Endothelial cell of umbilical vein (primary cell): ENCODE measurements at regions not wholly inside any gene's neighbourhood (a gene's known extent, or its start where the extent isn't known, plus 50 kb on each side); places are given as distances from the start of the nearest gene placed in this dataset.

Source experiments
- BruUV-seq: library from RNA; stranded (reverse); fragments of 400-500 nt; replicated peaks from 2 replicates; lab custom pipeline; 2021; lab: Mats Ljungman, UMichigan
- CTCF ChIA-PET: fragments of 300-600, 350-600 bp; sonication (Branson Sonifier 250); formaldehyde crosslinking; loops from one replicate; lab custom pipeline; 2021; ENCODE audit warnings: antibody characterized with exemption, inconsistent platforms; lab: Charles Lee
- POLR2A ChIA-PET: fragments of 300-600, 350-600 bp; sonication (Branson Sonifier 250); formaldehyde crosslinking; loops from one replicate; lab custom pipeline; 2021; ENCODE audit warnings: antibody characterized with exemption, inconsistent platforms; lab: Charles Lee
- DNase-seq: peaks from one replicate; pipeline ENCODE4 v3.0.0-alpha.2; 2011; ENCODE audit warnings: low read depth, low spot score
- FAIRE-seq: peaks from 2 replicates; lab custom pipeline; 2011; peaks lifted over from hg19 to GRCh38; lab: Jason Lieb, UNC
- H2AFZ ChIP-seq: 2 replicates; pipeline ENCODE4 v1.6.0; 2012; ENCODE audit warnings: low read depth, low read length, control low read depth, inconsistent platforms
- H3K27ac ChIP-seq: 2 replicates; pipeline ENCODE4 v1.5.1; 2011; ENCODE audit warnings: low read depth, mild to moderate bottlenecking, control low read depth, low read length, moderate library complexity; ENCODE audit not compliant: insufficient read depth
- H3K27me3 ChIP-seq, 2 experiments: 2 replicates each; pipeline versions ENCODE4 v1.6.0 to v1.6.1; 2011; ENCODE audit warnings: low read length in 2 of 2, mixed read lengths in 1 of 2; ENCODE audit not compliant: control insufficient read depth in 2 of 2, insufficient read depth in 2 of 2
- H3K36me3 ChIP-seq, 2 experiments: 2 replicates in 1 of 2; 3 replicates in 1 of 2; pipeline ENCODE4 v1.5.1; 2011; ENCODE audit warnings: low read length in 2 of 2, mild to moderate bottlenecking in 1 of 2, moderate library complexity in 1 of 2; ENCODE audit not compliant: control insufficient read depth in 2 of 2, insufficient read depth in 2 of 2; ENCODE audit errors: extremely low read depth in 1 of 2
- H3K4me1 ChIP-seq: 3 replicates; pipeline ENCODE4 v1.5.1; 2011; ENCODE audit warnings: mild to moderate bottlenecking, low read length; ENCODE audit not compliant: control insufficient read depth, insufficient read depth; ENCODE audit errors: extremely low read depth
- H3K4me2 ChIP-seq: 2 replicates; pipeline ENCODE4 v1.6.1; 2011; ENCODE audit warnings: low read length, control low read depth, mixed read lengths; ENCODE audit not compliant: insufficient read depth
- H3K4me3 ChIP-seq, 3 experiments: fragments of 200-600 bp in 1 of 3; sonication (generic), shearing (Covaris generic) in 1 of 3; replicated peaks in 1 of 3; 2 replicates each; pipeline ENCODE4 v1.5.1; 2011 to 2016; ENCODE audit warnings: control low read depth in 3 of 3, low read length in 3 of 3, mild to moderate bottlenecking in 2 of 3, inconsistent platforms in 1 of 3, low read depth in 1 of 3, moderate library complexity in 1 of 3; ENCODE audit not compliant: insufficient read depth in 1 of 3
- H3K79me2 ChIP-seq: 2 replicates; pipeline ENCODE4 v1.6.0; 2012; ENCODE audit warnings: low read length, inconsistent platforms; ENCODE audit not compliant: control insufficient read depth, insufficient read depth
- H3K9ac ChIP-seq: replicated peaks from 2 replicates; pipeline ENCODE3; 2011; ENCODE audit warnings: low read length, control low read depth; ENCODE audit not compliant: insufficient read depth; ENCODE audit errors: extremely low read depth
- H3K9me1 ChIP-seq: replicated peaks from 3 replicates; pipeline ENCODE4 v1.6.0; 2011; ENCODE audit warnings: mild to moderate bottlenecking, low read length; ENCODE audit not compliant: control insufficient read depth, insufficient read depth; ENCODE audit errors: extremely low read depth
- H3K9me3 ChIP-seq: replicated peaks from 2 replicates; pipeline ENCODE4 v1.5.1; 2012; ENCODE audit warnings: low read length, inconsistent platforms; ENCODE audit not compliant: control insufficient read depth, insufficient read depth
- H4K20me1 ChIP-seq: replicated peaks from 2 replicates; pipeline ENCODE3; 2011; ENCODE audit warnings: mild to moderate bottlenecking, low read length; ENCODE audit not compliant: control insufficient read depth, insufficient read depth; ENCODE audit errors: extremely low read depth
- CTCF ChIP-seq, 2 donors: IDR thresholded peaks; 1 replicate in 1 of 2; 2 replicates in 1 of 2; pipeline ENCODE4 v1.5.1; 2011; ENCODE audit warnings: low read length in 2 of 2, mild to moderate bottlenecking in 2 of 2, moderate library complexity in 2 of 2, control low read depth in 1 of 2, inconsistent platforms in 1 of 2, low read depth in 1 of 2; ENCODE audit not compliant: insufficient read depth in 1 of 2; ENCODE audit errors: extremely low read depth in 1 of 2
- EZH2 ChIP-seq: IDR thresholded peaks from 2 replicates; pipeline ENCODE4 v1.6.1; 2012; ENCODE audit warnings: borderline replicate concordance, low read depth, mild to moderate bottlenecking, moderate library complexity, low read length, inconsistent platforms; ENCODE audit not compliant: severe bottlenecking
- FOS ChIP-seq: IDR thresholded peaks from 2 replicates; pipeline ENCODE4 v1.6.1; 2011; ENCODE audit warnings: mild to moderate bottlenecking, low read length, moderate library complexity, borderline replicate concordance; ENCODE audit not compliant: insufficient read depth
- GATA2 ChIP-seq: IDR thresholded peaks from 2 replicates; pipeline ENCODE4 v1.7.0; 2011; ENCODE audit warnings: low read depth, mild to moderate bottlenecking, moderate library complexity, mixed read lengths, low read length; ENCODE audit not compliant: insufficient read length, insufficient read depth
- JUN ChIP-seq: IDR thresholded peaks from 2 replicates; pipeline ENCODE4 v1.6.1; 2011; ENCODE audit warnings: borderline replicate concordance, low read depth; ENCODE audit not compliant: insufficient read length, insufficient read depth
- MYC ChIP-seq: IDR thresholded peaks from one replicate; pipeline ENCODE4 v1.6.1; 2011; ENCODE audit warnings: mild to moderate bottlenecking, low read depth, low read length
- POLR2A ChIP-seq: IDR thresholded peaks from 2 replicates; pipeline ENCODE4 v1.6.1; 2012; ENCODE audit warnings: low read depth, mild to moderate bottlenecking, control low read depth, low read length
- POLR2AphosphoS5 ChIP-seq: IDR thresholded peaks from 2 replicates; pipeline ENCODE4 v1.6.1; 2012; ENCODE audit warnings: low read depth, mild to moderate bottlenecking, control low read depth, low read length, moderate library complexity; ENCODE audit not compliant: insufficient read depth
- dilution Hi-C: fragments of 300-500 bp; cut with MboI; formaldehyde crosslinking; loops from one replicate; pipeline ENCODE4 v1.15.0; 2019; ENCODE audit warnings: low sequenced_read_pairs; ENCODE audit not compliant: extremely low pct_ligation_motif_present
- intact Hi-C: fragments of 100-400 bp; cut with micrococcal nuclease; formaldehyde crosslinking; loops from one replicate; pipeline ENCODE4 v1.10.0; 2022
- TF ChIP-seq, protein P1 (sequence below): IDR thresholded peaks from 2 replicates; pipeline ENCODE4 v1.6.1; 2011; ENCODE audit not compliant: insufficient read depth, insufficient read length

DNA sequence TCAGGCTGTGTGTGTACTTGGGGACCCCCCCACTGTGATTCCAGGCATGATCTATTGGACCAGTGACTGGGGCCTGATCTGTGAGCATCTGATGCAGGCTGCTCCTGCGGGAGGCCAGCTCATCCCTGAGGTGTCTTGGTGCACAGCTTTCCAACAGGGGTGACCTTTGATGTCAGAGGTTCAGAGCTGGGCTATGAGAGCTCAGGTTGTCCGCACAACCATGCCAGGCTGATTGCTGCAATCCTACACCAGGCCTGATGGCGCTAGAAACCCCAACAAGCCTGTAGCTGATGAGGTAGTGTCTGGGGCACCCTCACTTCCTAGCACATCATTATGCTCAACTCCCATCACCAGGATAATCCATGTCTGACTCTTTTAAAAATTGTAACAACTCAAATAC lies 56.1 kb upstream of the CACNA2D3 start:
- H3K27ac ChIP-seq = no peak overlapping the region
- H3K36me3 ChIP-seq = no peaks in the 10 kb centered on the region
- no peak overlapping the region for H3K4me2 ChIP-seq
- intact Hi-C loops = no loop called here
- no peaks in the 10 kb centered on the region for H3K4me1 ChIP-seq
- H2AFZ ChIP-seq = no peak overlapping the region
- FAIRE-seq = no peak
- ChIA-PET CTCF (no interaction called here), POLR2A (no interaction called here)
- TF ChIP-seq FOS (no peak), GATA2 (no peak), POLR2AphosphoS5 (no peak), CTCF (IDR thresholded peaks at IDR 0.05; ENCODE audit: extremely low read depth in 1 of 2, insufficient read depth in 1 of 2, low read depth in 1 of 2, low read length in 2 of 2) (no peak), POLR2A (no peak), MYC (no peak), EZH2 (no peak), JUN (no peak)
- TF ChIP-seq, protein P1, sequence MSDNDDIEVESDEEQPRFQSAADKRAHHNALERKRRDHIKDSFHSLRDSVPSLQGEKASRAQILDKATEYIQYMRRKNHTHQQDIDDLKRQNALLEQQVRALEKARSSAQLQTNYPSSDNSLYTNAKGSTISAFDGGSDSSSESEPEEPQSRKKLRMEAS = no peak
- no peaks in the 10 kb centered on the region for H3K79me2 ChIP-seq
- H3K9me3 ChIP-seq = peaks cover 2% of the 10 kb centered on the region
- DNase-seq = no peak
- no peaks in the 10 kb centered on the region for H3K9me1 ChIP-seq
- dilution Hi-C loops = no loop called here
- H3K27me3 ChIP-seq = no peaks in the 10 kb centered on the region
- H3K9ac ChIP-seq = no peak overlapping the region
- H3K4me3 ChIP-seq = no peak overlapping the region
- no TSS peak for BruUV-seq
- no peaks in the 10 kb centered on the region for H4K20me1 ChIP-seq
